ENCODE measurements at regions not wholly inside any gene's neighbourhood (a gene's known extent, or its start where the extent isn't known, plus 50 kb on each side); places are given as distances from the start of the nearest gene placed in this dataset.
"Not testable (repeated sequence)": the region's sequence is repeated elsewhere in the genome, so short reads cannot be mapped to it uniquely, and the experiment has no call there.

DNA sequence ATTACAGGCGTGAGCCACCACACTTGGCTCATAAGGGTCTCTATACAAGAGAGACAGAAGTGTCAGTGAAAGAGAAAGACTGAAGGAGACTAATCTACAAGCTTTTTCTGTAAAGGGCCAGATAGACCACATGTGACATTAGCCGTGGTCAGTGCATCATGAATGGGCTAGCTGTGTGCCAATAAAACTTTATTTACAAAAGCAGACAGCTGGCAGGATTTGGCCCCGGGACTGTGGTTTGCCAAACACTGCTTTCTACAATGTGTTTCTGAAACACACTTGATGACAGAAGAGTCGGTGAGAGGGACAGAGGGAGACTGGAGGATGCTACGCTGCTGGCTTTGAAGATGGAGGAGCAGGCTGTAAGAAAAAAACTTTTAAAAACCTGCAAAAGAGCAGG, 285.4 kb downstream of the TFAP2C start:
- Histone ChIP-seq H3K4me3 (no peak overlapping the region), H3K27me3 (no peaks in the 10 kb centered on the region), H3K36me3 (no peaks in the 10 kb centered on the region), H3K27ac (no peak overlapping the region), H3K9me3 (no peaks in the 10 kb centered on the region), H3K4me1 (ENCODE audit: insufficient read depth) (no peaks in the 10 kb centered on the region)
- intact Hi-C loops (cut with DNase I) = no loop called here
- WGBS, 3 donors = 81 to 86% (median 83%) methylated on average over 5 of the region's 5 CpGs
- TF ChIP-seq EP300 (IDR thresholded peaks at IDR 0.05) (no peak), POLR2A (IDR thresholded peaks at IDR 0.05) (no peak)
- TF ChIP-seq, protein P1, sequence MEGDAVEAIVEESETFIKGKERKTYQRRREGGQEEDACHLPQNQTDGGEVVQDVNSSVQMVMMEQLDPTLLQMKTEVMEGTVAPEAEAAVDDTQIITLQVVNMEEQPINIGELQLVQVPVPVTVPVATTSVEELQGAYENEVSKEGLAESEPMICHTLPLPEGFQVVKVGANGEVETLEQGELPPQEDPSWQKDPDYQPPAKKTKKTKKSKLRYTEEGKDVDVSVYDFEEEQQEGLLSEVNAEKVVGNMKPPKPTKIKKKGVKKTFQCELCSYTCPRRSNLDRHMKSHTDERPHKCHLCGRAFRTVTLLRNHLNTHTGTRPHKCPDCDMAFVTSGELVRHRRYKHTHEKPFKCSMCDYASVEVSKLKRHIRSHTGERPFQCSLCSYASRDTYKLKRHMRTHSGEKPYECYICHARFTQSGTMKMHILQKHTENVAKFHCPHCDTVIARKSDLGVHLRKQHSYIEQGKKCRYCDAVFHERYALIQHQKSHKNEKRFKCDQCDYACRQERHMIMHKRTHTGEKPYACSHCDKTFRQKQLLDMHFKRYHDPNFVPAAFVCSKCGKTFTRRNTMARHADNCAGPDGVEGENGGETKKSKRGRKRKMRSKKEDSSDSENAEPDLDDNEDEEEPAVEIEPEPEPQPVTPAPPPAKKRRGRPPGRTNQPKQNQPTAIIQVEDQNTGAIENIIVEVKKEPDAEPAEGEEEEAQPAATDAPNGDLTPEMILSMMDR (IDR thresholded peaks at IDR 0.05) = no peak
- DNase-seq = no peak

DNA sequence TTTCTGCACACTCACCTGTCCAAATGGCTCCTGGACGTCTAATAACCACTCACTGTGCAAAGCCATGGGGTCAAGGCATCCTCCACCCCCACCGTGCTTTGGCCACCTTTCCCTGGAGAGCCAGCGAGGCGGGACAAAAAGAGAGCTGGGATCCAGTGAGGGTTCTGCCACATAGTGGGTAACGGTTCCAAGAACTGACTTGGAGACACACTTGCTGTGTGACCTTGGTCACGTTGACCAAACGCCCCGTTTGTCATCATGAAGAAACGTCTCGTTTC, 287.2 kb downstream of the TFAP2C start:
- Histone ChIP-seq H3K36me3 (no peaks in the 10 kb centered on the region), H3K4me1 (ENCODE audit: insufficient read depth) (no peaks in the 10 kb centered on the region), H3K27me3 (no peaks in the 10 kb centered on the region), H3K4me3 (no peak overlapping the region), H3K27ac (no peak overlapping the region), H3K9me3 (no peaks in the 10 kb centered on the region)
- no peak for DNase-seq
- 71 to 76% (median 76%) methylated on average over 10 of the region's 10 CpGs for WGBS, 3 donors
- TF ChIP-seq POLR2A (IDR thresholded peaks at IDR 0.05) (no peak), EP300 (IDR thresholded peaks at IDR 0.05) (no peak)
- TF ChIP-seq, protein P1 (IDR thresholded peaks at IDR 0.05) = no peak
- intact Hi-C loops (cut with DNase I) = no loop called here

DNA sequence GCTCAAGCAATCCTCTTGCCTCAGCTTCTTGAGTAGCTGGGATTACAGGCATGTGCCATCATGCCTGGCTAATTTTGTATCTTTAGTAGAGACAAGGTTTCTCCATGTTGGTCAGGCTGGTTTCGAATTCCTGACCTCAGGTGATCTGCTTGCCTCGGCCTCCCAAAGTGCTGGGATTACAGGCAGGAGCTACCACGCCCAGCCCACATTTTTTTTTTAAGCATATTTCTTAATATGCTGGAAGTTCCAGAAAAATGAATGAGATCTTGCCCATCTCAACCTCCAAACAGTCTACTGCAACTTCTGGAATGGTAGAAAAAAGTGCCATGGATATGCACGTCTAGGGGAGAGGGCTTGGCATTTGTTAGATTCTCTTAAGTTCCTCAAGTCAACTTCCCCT, 290.9 kb downstream of the TFAP2C start:
- H3K9me3 ChIP-seq; H3K27me3 ChIP-seq; H3K4me3 ChIP-seq; H3K27ac ChIP-seq; H3K4me1 ChIP-seq (ENCODE audit: insufficient read depth); intact Hi-C loops (cut with DNase I); DNase-seq; H3K36me3 ChIP-seq: not testable (repeated sequence)
- WGBS, 3 donors = 75 to 77% (median 76%) methylated on average over 4 of the region's 4 CpGs

DNA sequence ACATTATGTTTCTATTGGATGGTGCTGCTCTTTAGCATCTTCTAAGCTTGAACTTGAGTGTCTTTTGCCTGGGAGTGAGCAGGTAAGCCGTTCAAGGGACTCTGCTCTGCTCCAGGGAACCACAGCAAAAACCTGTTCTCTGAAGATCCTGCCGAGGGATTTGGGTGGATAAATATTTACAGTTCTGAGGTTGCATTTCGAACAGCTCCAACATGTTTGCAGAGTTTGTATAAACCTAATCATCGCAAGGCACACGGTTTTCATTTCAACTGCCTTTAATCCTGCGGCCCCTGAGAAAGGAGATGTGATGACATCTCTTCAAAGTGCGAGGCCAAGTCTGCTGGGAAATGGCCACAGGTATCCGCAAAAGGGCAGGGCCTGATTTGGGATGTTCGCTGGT, 293.4 kb downstream of the TFAP2C start:
- no peaks in the 10 kb centered on the region for H3K36me3 ChIP-seq
- no peak overlapping the region for H3K4me3 ChIP-seq
- intact Hi-C loops (cut with DNase I) = no loop called here
- WGBS, 3 donors = 70 to 80% (median 80%) methylated on average over 9 of the region's 9 CpGs
- H3K27ac ChIP-seq = no peak overlapping the region
- H3K9me3 ChIP-seq = peaks cover 0 to 3% of the 10 kb centered on the region in 2 donors
- TF ChIP-seq, protein P1 (IDR thresholded peaks at IDR 0.05) = no peak
- TF ChIP-seq EP300 (IDR thresholded peaks at IDR 0.05) (no peak), POLR2A (IDR thresholded peaks at IDR 0.05) (no peak)
- no peaks in the 10 kb centered on the region for H3K27me3 ChIP-seq
- no peaks in the 10 kb centered on the region for H3K4me1 ChIP-seq (ENCODE audit: insufficient read depth)
- no peak for DNase-seq

DNA sequence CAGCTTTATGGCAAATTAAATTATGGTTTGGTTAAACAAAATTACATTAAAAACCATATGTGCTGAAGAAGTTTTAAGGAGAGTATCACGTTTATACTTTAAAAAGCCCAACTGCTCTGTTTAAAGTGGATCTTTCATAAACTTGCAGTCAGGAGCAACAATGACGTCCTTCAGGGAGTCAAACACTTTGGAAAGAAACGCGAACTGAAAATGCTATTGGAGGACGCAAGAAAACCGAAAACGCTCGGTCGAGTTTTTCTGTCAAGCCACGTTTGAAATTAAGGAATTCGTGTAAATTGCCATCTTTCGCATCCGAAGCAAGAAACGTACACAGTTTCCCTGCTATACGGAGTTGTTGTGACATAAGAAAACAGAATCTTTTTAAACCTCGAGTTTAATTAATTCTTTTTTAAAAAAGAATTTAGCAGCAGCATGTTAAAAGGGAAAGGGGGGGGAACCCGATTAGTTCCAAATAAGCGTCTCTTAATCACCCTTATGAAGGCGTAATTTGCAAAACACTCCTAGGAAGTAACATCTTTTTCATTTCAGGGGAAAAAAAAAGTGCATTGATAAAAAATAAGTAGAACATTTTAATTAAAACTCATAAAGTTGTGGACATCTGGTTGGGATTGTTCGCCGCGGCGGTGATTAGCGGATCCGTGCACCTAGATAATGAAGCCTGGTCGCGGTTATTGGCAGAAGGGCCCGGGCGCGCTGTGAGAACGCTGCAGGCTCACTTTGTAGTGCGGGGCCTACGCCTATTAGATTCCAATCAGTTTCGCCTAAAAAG, 295.4 kb downstream of the TFAP2C start:
- WGBS, 3 donors = 10 to 14% (median 10%) methylated on average over 34 of the region's 34 CpGs

More for the DNA sequence above, 295.4 kb downstream of the TFAP2C start:
- Histone ChIP-seq H3K36me3 (no peaks in the 10 kb centered on the region), H3K9me3 (peaks cover 0 to 3% of the 10 kb centered on the region in 2 donors), H3K27me3 (no peaks in the 10 kb centered on the region), H3K4me1 (ENCODE audit: insufficient read depth) (no peaks in the 10 kb centered on the region), H3K27ac (no peak overlapping the region), H3K4me3 (no peak overlapping the region)
- no peak for TF ChIP-seq EP300 (IDR thresholded peaks at IDR 0.05)
- TF ChIP-seq, protein P1 (IDR thresholded peaks at IDR 0.05) = no peak
- TF ChIP-seq POLR2A (IDR thresholded peaks at IDR 0.05) = no peak
- intact Hi-C loops (cut with DNase I) = no loop called here
- DNase-seq = no peak
